MM.1S (cell line): ENCODE measurements at regions not wholly inside any gene's neighbourhood (a gene's known extent, or its start where the extent isn't known, plus 50 kb on each side); places are given as distances from the start of the nearest gene placed in this dataset.

Source experiments
- EZH2 ChIP-seq: fragments of 300-600 bp; sonication (generic); optimal IDR thresholded peaks from 2 replicates; pipeline ENCODE3; 2017; ENCODE audit warnings: low read depth, mild to moderate bottlenecking, antibody characterized with exemption, low read length, mixed read lengths
- TF ChIP-seq, protein P1 (sequence below): fragments of 300-600 bp; sonication (generic); IDR thresholded peaks from 2 replicates; pipeline ENCODE4 v1.5.1; 2016; ENCODE audit warnings: antibody characterized with exemption, low read length, mixed read lengths

DNA sequence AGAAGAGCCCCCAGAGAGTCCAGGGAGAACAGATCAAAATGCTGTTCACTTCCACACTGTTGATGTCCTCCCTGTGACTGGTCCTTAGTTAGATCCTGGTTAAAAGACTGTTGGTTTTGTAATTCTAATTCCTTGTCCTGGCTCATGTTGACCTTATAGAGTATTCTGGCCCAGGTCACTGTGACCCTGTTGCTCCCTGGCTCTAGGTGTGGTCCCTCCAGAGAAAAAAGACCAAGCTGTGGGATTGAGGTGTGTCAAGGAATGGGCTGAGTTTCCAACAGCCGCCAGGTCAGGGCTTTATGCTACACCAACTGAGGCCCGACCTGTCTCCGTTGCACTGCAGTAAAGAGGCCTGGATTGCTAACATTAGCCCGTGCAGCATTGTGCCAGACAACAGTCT is 241.0 kb upstream of the MSX2 start:
- TF ChIP-seq, protein P1, sequence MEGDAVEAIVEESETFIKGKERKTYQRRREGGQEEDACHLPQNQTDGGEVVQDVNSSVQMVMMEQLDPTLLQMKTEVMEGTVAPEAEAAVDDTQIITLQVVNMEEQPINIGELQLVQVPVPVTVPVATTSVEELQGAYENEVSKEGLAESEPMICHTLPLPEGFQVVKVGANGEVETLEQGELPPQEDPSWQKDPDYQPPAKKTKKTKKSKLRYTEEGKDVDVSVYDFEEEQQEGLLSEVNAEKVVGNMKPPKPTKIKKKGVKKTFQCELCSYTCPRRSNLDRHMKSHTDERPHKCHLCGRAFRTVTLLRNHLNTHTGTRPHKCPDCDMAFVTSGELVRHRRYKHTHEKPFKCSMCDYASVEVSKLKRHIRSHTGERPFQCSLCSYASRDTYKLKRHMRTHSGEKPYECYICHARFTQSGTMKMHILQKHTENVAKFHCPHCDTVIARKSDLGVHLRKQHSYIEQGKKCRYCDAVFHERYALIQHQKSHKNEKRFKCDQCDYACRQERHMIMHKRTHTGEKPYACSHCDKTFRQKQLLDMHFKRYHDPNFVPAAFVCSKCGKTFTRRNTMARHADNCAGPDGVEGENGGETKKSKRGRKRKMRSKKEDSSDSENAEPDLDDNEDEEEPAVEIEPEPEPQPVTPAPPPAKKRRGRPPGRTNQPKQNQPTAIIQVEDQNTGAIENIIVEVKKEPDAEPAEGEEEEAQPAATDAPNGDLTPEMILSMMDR: no peak
- TF ChIP-seq EZH2: no peak
